Sciatic nerve (tissue), 2 donors: ENCODE measurements at regions not wholly inside any gene's neighbourhood (a gene's known extent, or its start where the extent isn't known, plus 50 kb on each side); places are given as distances from the start of the nearest gene placed in this dataset.
A peak's percentile ranks its signal among the peaks of the same experiment; 100 is the strongest.
"Not testable (repeated sequence)": the region's sequence is repeated elsewhere in the genome, so short reads cannot be mapped to it uniquely, and the experiment has no call there.

Experiments used
- ATAC-seq: fragments of 200-7000 bp; cut with Tn5 transposase; one replicate; pipeline ENCODE4 v1.9.1; 2020; ENCODE audit warnings: mild to moderate bottlenecking, moderate library complexity
- DNase-seq: peaks from one replicate; pipeline ENCODE4 v3.0.0-alpha.2; 2020; ENCODE audit warnings: low spot score
- intact Hi-C: fragments of 100-400 bp; cut with DNase I; formaldehyde crosslinking; loops from one replicate; pipeline ENCODE4 v1.14.2; 2022
- donor health status: DM: no; HTN: no; CAD: no.
- donor health status: DM: no; HTN: no; CAD: no.

GRCh38 chr5:34410411-34411139 lies 245.6 kb upstream of the RAI14 start:
- intact Hi-C loops = no loop called here
- no peak for DNase-seq
- peak; percentile 83 for ATAC-seq

DNA sequence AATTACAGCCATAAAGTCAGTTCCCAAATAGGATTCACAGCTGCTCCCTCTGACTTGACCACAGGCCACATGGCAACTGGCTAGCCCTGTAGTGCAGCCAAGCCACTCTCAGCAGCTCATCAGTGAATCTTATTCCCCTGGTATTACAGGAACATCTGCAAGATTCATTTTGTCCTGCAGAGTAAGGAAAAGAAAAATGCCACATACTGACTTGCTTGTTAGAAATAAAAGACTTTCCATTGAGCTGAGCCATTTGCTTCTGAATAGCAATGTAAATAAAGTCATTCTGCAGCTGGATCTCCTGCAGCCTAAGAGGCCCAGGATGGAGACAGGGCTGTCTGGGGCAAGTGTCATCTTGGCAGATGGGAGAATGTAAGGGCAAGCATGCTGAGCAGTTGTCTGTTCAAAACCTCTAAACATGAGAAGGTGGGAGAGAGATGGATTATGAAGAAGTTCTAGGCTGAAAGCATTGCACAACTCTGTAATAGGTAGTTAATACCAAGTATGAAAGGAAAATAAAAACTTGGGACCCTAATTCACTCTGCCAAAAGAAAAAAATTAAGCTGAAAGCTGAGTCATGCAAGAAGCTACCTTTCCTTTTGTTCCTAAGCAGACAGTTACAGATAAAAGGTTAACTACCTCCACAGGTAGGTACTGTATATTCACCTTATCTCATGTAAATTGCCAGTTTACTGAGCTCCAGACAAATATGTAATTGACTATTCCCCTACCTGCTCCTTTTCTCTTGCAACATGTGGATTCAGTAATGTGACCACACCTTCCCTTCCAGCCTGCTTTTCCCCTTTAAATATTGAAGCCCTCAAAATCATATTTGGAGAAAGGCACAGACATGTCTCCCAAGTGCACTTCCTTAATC lies 244.4 kb upstream of the RAI14 start:
- intact Hi-C loops = no loop called here
- DNase-seq (peak; percentile 67), ATAC-seq (peak; percentile 93)

GRCh38 chr5:34412736-34413135 lies 243.4 kb upstream of the RAI14 start:
- intact Hi-C loops = no loop called here
- ATAC-seq = no peak
- DNase-seq = no peak

GRCh38 chr5:34415559-34416198 lies 240.4 kb upstream of the RAI14 start:
- no peak for ATAC-seq
- intact Hi-C loops = no loop called here
- DNase-seq = no peak

- DNase-seq = no peak
- intact Hi-C loops = no loop called here
- ATAC-seq = no peak
These were observed 239.6 kb upstream of the RAI14 start for GRCh38 chr5:34416501-34417008.

- ATAC-seq, intact Hi-C loops, DNase-seq: not testable (repeated sequence)
These were observed 235.9 kb upstream of the RAI14 start for GRCh38 chr5:34420191-34420590.

GRCh38 chr5:34436761-34437501 lies 219.2 kb upstream of the RAI14 start:
- intact Hi-C loops = no loop called here
- DNase-seq (no peak), ATAC-seq (peak; percentile 32)

GRCh38 chr5:34439601-34440000 lies 216.5 kb upstream of the RAI14 start:
- DNase-seq = no peak
- no peak for ATAC-seq
- intact Hi-C loops = no loop called here

DNA sequence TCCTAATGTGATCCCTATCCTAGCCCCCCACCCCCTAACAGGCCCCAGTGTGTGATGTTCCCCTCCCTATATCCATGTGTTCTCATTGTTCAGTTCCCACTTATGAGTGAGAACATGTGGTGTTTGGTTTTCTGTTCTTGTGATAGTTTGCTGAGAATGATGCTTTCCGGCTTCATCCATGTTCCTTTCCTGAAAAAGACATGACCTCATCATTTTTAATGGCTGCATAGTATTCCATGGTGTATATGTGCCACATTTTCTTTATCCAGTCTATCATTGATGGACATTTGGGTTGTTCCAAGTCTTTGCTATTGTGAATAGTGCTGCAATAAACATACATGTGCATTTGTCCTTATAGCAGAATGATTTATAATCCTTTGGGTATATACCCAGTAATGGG lies 214.4 kb upstream of the RAI14 start:
- intact Hi-C loops, DNase-seq, ATAC-seq: not testable (repeated sequence)

DNA sequence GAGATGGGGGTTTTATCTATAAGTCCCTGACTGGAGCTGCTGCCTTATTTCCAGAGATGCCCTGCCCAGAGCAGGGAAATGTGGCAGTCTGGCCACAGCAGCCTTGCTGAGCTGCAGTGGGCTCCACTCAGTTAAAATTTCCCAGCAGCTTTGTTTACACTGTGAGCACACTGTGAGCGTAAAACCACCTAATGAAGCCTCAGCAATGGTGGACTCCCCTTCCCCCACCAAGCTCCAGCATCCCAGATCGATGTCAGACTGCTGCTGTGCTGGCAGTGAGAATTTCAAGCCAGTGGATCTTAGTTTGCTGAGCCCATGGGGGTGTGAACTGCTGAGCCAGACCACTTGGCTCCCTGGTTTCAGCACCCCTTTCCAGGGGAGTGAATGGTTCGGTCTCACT lies 208.7 kb upstream of the RAI14 start:
- no peak for ATAC-seq
- intact Hi-C loops = no loop called here
- no peak for DNase-seq

GRCh38 chr5:34449639-34450038 lies 206.5 kb upstream of the RAI14 start:
- ATAC-seq (no peak), DNase-seq (no peak)
- intact Hi-C loops = no loop called here

GRCh38 chr5:34450338-34450737 lies 205.8 kb upstream of the RAI14 start:
- no peak for ATAC-seq
- intact Hi-C loops = no loop called here
- DNase-seq = no peak

GRCh38 chr5:34452170-34452828 lies 203.8 kb upstream of the RAI14 start:
- ATAC-seq (no peak), DNase-seq (no peak)
- intact Hi-C loops = no loop called here

GRCh38 chr5:34455098-34455497 lies 201.0 kb upstream of the RAI14 start:
- intact Hi-C loops = no loop called here
- DNase-seq (no peak), ATAC-seq (no peak)

DNA sequence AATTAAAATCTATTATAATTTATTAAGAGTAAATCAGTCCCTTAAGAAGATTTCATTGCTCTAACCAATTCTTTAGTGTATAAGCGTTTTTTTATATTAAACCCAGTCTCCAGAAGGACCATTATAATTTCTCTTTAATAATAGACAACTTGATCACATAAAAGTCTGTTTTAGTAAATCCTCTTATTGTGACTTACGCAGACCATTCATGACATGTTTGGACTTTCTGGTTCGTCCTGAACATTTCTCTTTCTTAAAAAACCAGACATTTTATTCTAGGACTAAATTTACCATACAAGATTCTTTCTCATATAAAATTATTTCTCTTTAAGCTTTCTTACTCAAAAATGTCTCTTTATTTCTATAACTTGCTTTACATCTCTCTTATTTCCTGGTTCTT lies 196.2 kb upstream of the RAI14 start:
- DNase-seq (no peak), ATAC-seq (no peak)

GRCh38 chr5:34460496-34460895 lies 195.6 kb upstream of the RAI14 start:
- DNase-seq = no peak
- ATAC-seq = no peak
- intact Hi-C loops = no loop called here

More for the DNA sequence above, 196.2 kb upstream of the RAI14 start:
- intact Hi-C loops = no loop called here

DNA sequence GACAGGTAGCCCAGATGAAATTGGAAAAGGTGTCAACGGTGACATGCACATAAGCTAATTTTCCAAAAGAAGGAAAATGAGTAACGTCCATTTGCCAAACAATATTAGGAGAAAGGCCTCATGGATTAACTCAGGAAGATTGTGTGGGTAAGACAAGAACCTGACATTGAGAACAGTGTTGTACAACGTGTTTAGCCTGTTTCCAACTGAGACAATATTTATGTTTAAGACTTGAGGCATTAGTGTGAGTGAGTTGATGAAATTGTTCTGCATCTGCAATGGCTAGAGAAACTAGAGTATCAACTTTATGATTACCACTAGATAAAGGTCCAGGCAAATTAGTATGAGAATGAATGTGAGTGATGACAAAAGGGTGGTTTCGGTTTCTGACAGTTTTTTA lies 191.3 kb upstream of the RAI14 start:
- intact Hi-C loops = no loop called here
- ATAC-seq (no peak), DNase-seq (no peak)

- intact Hi-C loops, ATAC-seq, DNase-seq: not testable (repeated sequence)
These were observed 190.8 kb upstream of the RAI14 start for GRCh38 chr5:34465301-34465700.
